GM23338 (cell line): ENCODE measurements at regions not wholly inside any gene's neighbourhood (a gene's known extent, or its start where the extent isn't known, plus 50 kb on each side); places are given as distances from the start of the nearest gene placed in this dataset.

Experiments used
- CREB1 ChIP-seq: fragments of 250-450 bp; sonication (Bioruptor Pico); IDR thresholded peaks from 2 replicates; pipeline ENCODE4 v1.5.0; 2020; ENCODE audit warnings: low read depth, mild to moderate bottlenecking, moderate library complexity
- CTCF ChIP-seq, 2 experiments: fragments of 200-600 bp in 1 of 2; sonication (generic) in 1 of 2; conservative IDR thresholded peaks; 2 replicates each; pipeline versions ENCODE4 v1.5.1 to v1.6.1; 2016 to 2017; ENCODE audit warnings: antibody characterized with exemption in 2 of 2, low read depth in 2 of 2, mild to moderate bottlenecking in 2 of 2, moderate library complexity in 1 of 2
- ETS1 ChIP-seq: IDR thresholded peaks from 2 replicates; pipeline ENCODE4 v1.6.1; 2016; ENCODE audit warnings: antibody characterized with exemption
- EZH2 ChIP-seq: fragments of 200-600 bp; sonication (generic); IDR thresholded peaks from one replicate; pipeline ENCODE4 v1.8.0; 2017; ENCODE audit warnings: antibody characterized with exemption, mild to moderate bottlenecking, low read depth; ENCODE audit not compliant: unreplicated experiment
- EZH2phosphoT487 ChIP-seq: fragments of 200-600 bp; sonication (generic); IDR thresholded peaks from one replicate; pipeline ENCODE4 v1.8.1; 2018; ENCODE audit warnings: antibody characterized with exemption; ENCODE audit not compliant: unreplicated experiment
- JUNB ChIP-seq: IDR thresholded peaks from one replicate; pipeline ENCODE4 v1.6.1; 2016; ENCODE audit warnings: antibody characterized with exemption; ENCODE audit not compliant: unreplicated experiment
- NANOG ChIP-seq: IDR thresholded peaks from 2 replicates; pipeline ENCODE4 v1.6.1; 2016; ENCODE audit warnings: antibody characterized with exemption, borderline replicate concordance
- POLR2AphosphoS5 ChIP-seq: IDR thresholded peaks from 2 replicates; pipeline ENCODE4 v1.6.1; 2016; ENCODE audit warnings: antibody characterized with exemption, low read depth
- REST ChIP-seq: IDR thresholded peaks from one replicate; pipeline ENCODE4 v1.6.1; 2018; ENCODE audit warnings: antibody characterized with exemption; ENCODE audit not compliant: unreplicated experiment
- STAT1 ChIP-seq: IDR thresholded peaks from one replicate; pipeline ENCODE4 v1.6.1; 2016; ENCODE audit warnings: antibody characterized with exemption; ENCODE audit not compliant: unreplicated experiment
- ZNF331 ChIP-seq: fragments of 250-450 bp; sonication (Bioruptor Pico); IDR thresholded peaks from 2 replicates; pipeline ENCODE4 v1.5.0; 2020; ENCODE audit warnings: low read depth, mild to moderate bottlenecking, moderate library complexity
- ZNF462 ChIP-seq: fragments of 250-450 bp; sonication (Bioruptor Pico); IDR thresholded peaks from 2 replicates; pipeline ENCODE4 v1.5.0; 2020; ENCODE audit warnings: mild to moderate bottlenecking, moderate library complexity

- TF ChIP-seq EZH2 (no peak), CREB1 (CRISPR knock-in tag) (no peak), CTCF (conservative IDR thresholded peaks at IDR 0.05; ENCODE audit: low read depth in 2 of 2) (no peak), NANOG (no peak), EZH2phosphoT487 (no peak), POLR2AphosphoS5 (no peak), ETS1 (no peak), ZNF331 (no peak), REST (no peak), JUNB (no peak), STAT1 (no peak), ZNF462 (no peak)
Observed at GRCh38 chr14:27190296-27190695, 592.5 kb upstream of the NOVA1 start.
